Large intestine (tissue), 3 donors: ENCODE measurements at regions not wholly inside any gene's neighbourhood (a gene's known extent, or its start where the extent isn't known, plus 50 kb on each side); places are given as distances from the start of the nearest gene placed in this dataset.

Experiments used
- DNase-seq, 2 donors: peaks; one replicate each; pipeline versions ENCODE4 v3.0.0 to v3.0.0-alpha.2; 2013
- H3K27ac ChIP-seq: one replicate; pipeline ENCODE4 v1.5.1; 2013; ENCODE audit warnings: low read length
- H3K27me3 ChIP-seq: 2 replicates; pipeline ENCODE4 v1.6.1; 2013; ENCODE audit warnings: low read length; ENCODE audit not compliant: control insufficient read depth, insufficient read depth
- H3K36me3 ChIP-seq: 2 replicates; pipeline ENCODE4 v1.6.1; 2013; ENCODE audit warnings: low read length; ENCODE audit not compliant: control insufficient read depth, insufficient read depth
- H3K4me1 ChIP-seq: one replicate; pipeline ENCODE4 v1.6.1; 2013; ENCODE audit warnings: low read length; ENCODE audit not compliant: control insufficient read depth, insufficient read depth
- H3K4me3 ChIP-seq: one replicate; pipeline ENCODE4 v1.5.1; 2013; ENCODE audit warnings: low read length
- H3K9me3 ChIP-seq: one replicate; pipeline ENCODE4 v1.6.1; 2013; ENCODE audit warnings: mild to moderate bottlenecking, low read depth, low read length, moderate library complexity; ENCODE audit not compliant: control insufficient read depth
- WGBS: methylation state at CpG from one replicate; pipeline ENCODE4 v1.1.5; 2013; ENCODE audit warnings: low lambda C conversion rate; ENCODE audit not compliant: insufficient coverage; 5-methylcytosine and 5-hydroxymethylcytosine counted together

DNA sequence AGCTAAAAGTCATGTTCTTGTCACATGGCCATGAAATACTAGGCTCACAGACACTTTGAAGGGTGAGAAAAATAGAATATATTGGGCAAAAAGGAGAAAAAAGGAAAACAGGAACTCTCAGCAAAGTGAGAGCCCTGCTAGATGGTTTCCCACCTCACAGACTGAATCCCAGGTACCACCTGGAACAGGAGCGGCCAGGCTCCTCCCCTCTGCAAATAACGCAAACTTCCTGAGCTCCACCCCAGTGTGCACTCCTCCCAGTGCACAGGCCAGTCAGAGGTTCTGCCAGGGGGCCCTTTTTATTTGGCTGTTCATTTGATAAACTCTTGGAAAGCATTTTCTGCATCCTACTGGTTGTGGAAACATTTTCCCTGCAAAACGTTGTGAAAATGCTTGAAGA, 780.4 kb downstream of the TBL1XR1 start:
- no peak for DNase-seq
- WGBS: 100% methylated on average over 1 of the region's 3 CpGs
- Histone ChIP-seq H3K27me3 (no peaks in the 10 kb centered on the region), H3K4me1 (no peaks in the 10 kb centered on the region), H3K27ac (no peak overlapping the region), H3K9me3 (no peaks in the 10 kb centered on the region), H3K36me3 (no peaks in the 10 kb centered on the region), H3K4me3 (no peak overlapping the region)

DNA sequence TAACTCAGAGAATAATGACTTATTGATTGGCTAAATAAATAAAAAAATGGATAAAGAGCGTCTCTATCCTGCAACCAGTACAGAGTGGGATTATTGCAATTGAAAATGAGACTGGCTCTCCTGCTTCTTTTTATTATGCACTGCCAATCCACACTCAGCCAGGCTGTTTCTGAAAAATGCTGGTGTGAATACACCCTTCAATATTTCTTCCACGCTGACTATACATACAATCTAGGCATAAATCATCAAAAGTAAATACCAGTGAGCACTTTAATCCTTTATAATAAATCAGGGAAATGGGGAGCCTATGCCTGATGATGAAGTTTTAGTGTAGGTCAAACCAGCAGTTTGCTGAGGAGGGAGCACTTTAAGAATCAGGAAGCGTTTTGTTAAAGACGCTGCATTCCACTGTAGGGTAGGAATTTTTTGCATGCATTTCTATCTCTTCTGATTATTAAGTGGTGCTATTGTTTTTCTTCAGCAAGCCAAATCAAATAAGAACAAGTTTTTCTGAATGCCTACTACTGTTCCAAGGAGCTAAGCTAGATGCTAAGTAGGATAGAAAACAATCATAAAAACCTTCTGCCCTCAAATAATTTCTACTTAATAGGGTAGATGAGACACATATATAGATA, 781.5 kb downstream of the TBL1XR1 start:
- 33% methylated on average over 1 of the region's 4 CpGs for WGBS
- Histone ChIP-seq H3K27me3 (no peaks in the 10 kb centered on the region), H3K9me3 (no peaks in the 10 kb centered on the region), H3K4me3 (no peak overlapping the region), H3K4me1 (no peaks in the 10 kb centered on the region), H3K27ac (no peak overlapping the region), H3K36me3 (no peaks in the 10 kb centered on the region)
- DNase-seq: no peak

DNA sequence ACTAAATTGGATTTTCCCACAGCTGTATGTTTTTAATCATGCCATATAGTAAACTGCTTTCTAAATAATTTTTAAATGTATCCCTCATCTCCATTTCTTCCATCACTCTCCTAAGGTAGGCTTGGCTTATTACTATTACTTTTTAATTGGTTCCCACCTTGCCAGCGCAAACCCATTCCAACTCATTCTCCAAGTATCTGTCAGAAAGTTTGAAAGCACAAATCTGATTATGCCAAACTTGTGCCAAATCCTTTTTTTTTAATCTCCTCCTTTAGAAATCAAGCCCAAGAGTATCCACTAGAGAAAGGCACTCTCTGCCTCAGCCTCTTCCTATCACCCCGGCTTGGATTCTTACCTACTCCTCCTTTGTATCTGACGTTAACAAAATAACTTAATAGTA, 784.5 kb downstream of the TBL1XR1 start:
- no peak overlapping the region for H3K27ac ChIP-seq
- no peaks in the 10 kb centered on the region for H3K36me3 ChIP-seq
- no peaks in the 10 kb centered on the region for H3K4me1 ChIP-seq
- no peaks in the 10 kb centered on the region for H3K27me3 ChIP-seq
- no peaks in the 10 kb centered on the region for H3K9me3 ChIP-seq
- 83% methylated on average over 1 of the region's 3 CpGs for WGBS
- DNase-seq: no peak
- no peak overlapping the region for H3K4me3 ChIP-seq

DNA sequence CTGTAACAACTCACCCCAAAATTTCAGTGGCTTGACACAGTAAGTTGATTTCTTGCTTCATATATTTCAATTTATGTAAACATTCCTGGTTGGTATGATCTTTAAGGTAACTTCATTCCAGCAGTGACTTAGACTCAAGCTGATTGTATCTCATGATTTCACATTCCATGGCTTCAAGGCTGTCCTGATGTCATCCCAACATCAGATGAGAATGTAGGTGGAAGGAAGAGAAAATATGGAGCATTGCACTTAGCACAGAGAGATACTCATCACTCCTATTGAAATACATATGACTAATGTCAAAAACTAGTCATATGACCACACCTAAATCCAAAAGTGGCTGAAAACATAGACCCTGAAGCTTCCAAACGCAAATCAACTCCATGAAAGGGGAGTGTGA, 793.8 kb downstream of the TBL1XR1 start:
- WGBS: 100% methylated on average over 1 of the region's 1 CpG
- no peaks in the 10 kb centered on the region for H3K27me3 ChIP-seq
- no peak overlapping the region for H3K4me3 ChIP-seq
- no peaks in the 10 kb centered on the region for H3K4me1 ChIP-seq
- no peaks in the 10 kb centered on the region for H3K36me3 ChIP-seq
- H3K9me3 ChIP-seq: no peaks in the 10 kb centered on the region
- DNase-seq: no peak
- no peak overlapping the region for H3K27ac ChIP-seq

GRCh38 chr3:176401211-176401610, 796.1 kb downstream of the TBL1XR1 start:
- Histone ChIP-seq H3K4me3 (no peak overlapping the region), H3K27ac (no peak overlapping the region), H3K36me3 (no peaks in the 10 kb centered on the region), H3K9me3 (no peaks in the 10 kb centered on the region), H3K27me3 (no peaks in the 10 kb centered on the region), H3K4me1 (no peaks in the 10 kb centered on the region)
- DNase-seq: no peak
- WGBS: 83% methylated on average over 1 of the region's 3 CpGs

DNA sequence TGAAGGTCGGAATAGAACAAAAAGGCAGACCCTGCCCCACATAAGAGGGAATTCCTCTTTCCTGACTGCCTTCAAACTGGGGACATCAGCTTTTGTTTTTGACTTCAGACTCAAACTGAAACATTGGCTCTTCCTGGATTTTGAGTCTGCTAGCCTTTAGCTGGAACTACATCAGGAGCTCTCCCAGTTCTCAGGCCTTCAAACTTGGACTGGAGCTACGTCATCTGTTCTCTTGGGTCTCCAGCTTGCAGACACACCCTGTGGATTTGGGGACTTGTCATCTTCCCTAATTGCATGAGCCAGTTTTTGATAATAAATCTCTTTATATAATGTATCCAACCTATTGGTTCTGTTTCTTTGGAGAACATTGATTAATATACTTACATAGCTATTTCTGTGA, 798.1 kb downstream of the TBL1XR1 start:
- Histone ChIP-seq H3K36me3 (no peaks in the 10 kb centered on the region), H3K27me3 (no peaks in the 10 kb centered on the region), H3K27ac (no peak overlapping the region), H3K4me3 (no peak overlapping the region), H3K9me3 (peaks cover 3% of the 10 kb centered on the region), H3K4me1 (no peaks in the 10 kb centered on the region)
- DNase-seq: no peak
- WGBS: no CpG with 5 or more reads among the region's 2 CpGs

GRCh38 chr3:176395240-176395639, 802.0 kb downstream of the TBL1XR1 start:
- Histone ChIP-seq H3K36me3 (no peaks in the 10 kb centered on the region), H3K9me3 (peaks cover 3% of the 10 kb centered on the region), H3K4me3 (no peak overlapping the region), H3K27me3 (no peaks in the 10 kb centered on the region), H3K4me1 (no peaks in the 10 kb centered on the region), H3K27ac (no peak overlapping the region)
- 94% methylated on average over 2 of the region's 2 CpGs for WGBS
- no peak for DNase-seq

- H3K36me3 ChIP-seq: no peaks in the 10 kb centered on the region
- no peaks in the 10 kb centered on the region for H3K4me1 ChIP-seq
- no peaks in the 10 kb centered on the region for H3K27me3 ChIP-seq
- WGBS: no CpG with 5 or more reads among the region's 2 CpGs
- no peak overlapping the region for H3K4me3 ChIP-seq
- no peaks in the 10 kb centered on the region for H3K9me3 ChIP-seq
- no peak overlapping the region for H3K27ac ChIP-seq
- DNase-seq: no peak
Observed at GRCh38 chr3:176378789-176379188, 818.5 kb downstream of the TBL1XR1 start.

- H3K4me1 ChIP-seq: no peaks in the 10 kb centered on the region
- no peak for DNase-seq
- H3K4me3 ChIP-seq: no peak overlapping the region
- no peaks in the 10 kb centered on the region for H3K9me3 ChIP-seq
- no peaks in the 10 kb centered on the region for H3K27me3 ChIP-seq
- no peak overlapping the region for H3K27ac ChIP-seq
- no peaks in the 10 kb centered on the region for H3K36me3 ChIP-seq
Observed at GRCh38 chr3:176376531-176376930, 820.8 kb downstream of the TBL1XR1 start.

DNA sequence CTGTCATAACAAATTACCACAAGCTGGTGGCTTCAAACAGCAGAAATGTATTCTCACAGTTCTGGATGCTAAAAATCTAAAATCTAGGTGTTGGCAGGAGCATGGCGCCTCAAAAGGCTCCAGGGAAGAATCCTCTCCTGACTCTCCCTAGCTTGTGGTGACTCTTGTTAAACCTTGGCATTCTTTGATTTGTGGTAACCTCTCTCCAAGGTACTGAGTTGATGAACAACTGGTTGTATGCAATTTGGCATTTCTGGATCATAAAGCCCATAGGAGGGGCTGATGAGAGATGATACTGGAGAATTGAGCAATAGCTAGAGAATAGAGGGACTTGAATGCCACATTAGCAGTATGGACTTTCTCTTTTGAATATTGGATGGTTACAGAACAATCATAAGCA, 821.8 kb downstream of the TBL1XR1 start:
- no peaks in the 10 kb centered on the region for H3K4me1 ChIP-seq
- H3K4me3 ChIP-seq: no peak overlapping the region
- DNase-seq: no peak
- no peaks in the 10 kb centered on the region for H3K27me3 ChIP-seq
- H3K9me3 ChIP-seq: no peaks in the 10 kb centered on the region
- H3K27ac ChIP-seq: no peak overlapping the region
- no CpG with 5 or more reads among the region's 1 CpG for WGBS
- no peaks in the 10 kb centered on the region for H3K36me3 ChIP-seq

DNA sequence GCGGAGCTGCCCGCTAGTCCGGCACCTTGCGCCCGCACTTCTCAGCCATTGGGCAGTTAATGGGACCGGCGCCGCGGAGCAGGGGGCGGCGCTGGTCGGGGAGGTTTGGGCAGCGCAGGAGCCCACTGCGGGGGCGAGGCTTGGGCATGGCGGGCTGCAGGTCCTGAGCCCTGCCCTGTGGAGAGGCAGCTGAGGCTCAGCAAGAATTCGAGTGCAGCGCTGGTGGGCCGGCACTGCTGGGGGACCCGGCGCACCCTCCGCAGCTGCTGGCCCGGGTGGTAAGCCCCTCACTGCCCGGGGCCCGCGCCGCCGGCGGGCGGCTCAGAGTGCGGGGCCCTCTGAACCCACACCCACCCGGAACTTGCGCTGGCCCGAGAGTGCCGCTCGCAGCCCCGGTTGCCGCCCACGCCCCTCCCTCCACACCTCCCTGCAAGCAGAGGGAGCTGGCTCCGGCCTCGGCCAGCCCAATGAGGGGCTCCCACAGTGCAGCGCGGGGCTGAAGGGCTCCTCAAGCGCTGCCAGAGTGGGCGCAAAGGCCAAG, 835.0 kb downstream of the TBL1XR1 start:
- no peak overlapping the region for H3K4me3 ChIP-seq
- no peaks in the 10 kb centered on the region for H3K4me1 ChIP-seq
- H3K27me3 ChIP-seq: no peaks in the 10 kb centered on the region
- H3K36me3 ChIP-seq: no peaks in the 10 kb centered on the region
- no peak overlapping the region for H3K27ac ChIP-seq
- DNase-seq: no peak
- WGBS: no CpG with 5 or more reads among the region's 45 CpGs
- H3K9me3 ChIP-seq: peaks cover 7% of the 10 kb centered on the region
